ENCODE measurements at regions not wholly inside any gene's neighbourhood (a gene's known extent, or its start where the extent isn't known, plus 50 kb on each side); places are given as distances from the start of the nearest gene placed in this dataset.

- Histone ChIP-seq H2BK5ac (ENCODE audit: low read depth, low read length, poor library complexity, severe bottlenecking) (no peak overlapping the region), H3K4ac (ENCODE audit: low read depth in 1 of 2, low read length in 2 of 2) (no peak overlapping the region), H3K27ac (ENCODE audit: low read length, poor library complexity, severe bottlenecking) (no peak overlapping the region), H3K4me2 (ENCODE audit: low read length, poor library complexity, severe bottlenecking) (no peak overlapping the region), H3K27me3 (ENCODE audit: control insufficient read depth in 1 of 2, insufficient read depth in 1 of 2, low read length in 2 of 2) (peaks cover 11 to 27% of the 10 kb centered on the region in 2 experiments), H3K18ac (ENCODE audit: low read depth in 1 of 2, low read length in 2 of 2) (no peak overlapping the region), H3K9me3 (ENCODE audit: control insufficient read depth, low read length) (no peaks in the 10 kb centered on the region), H2BK120ac (ENCODE audit: low read depth, low read length) (no peak overlapping the region), H2BK15ac (ENCODE audit: low read depth, poor library complexity, severe bottlenecking) (no peak overlapping the region), H4K91ac (ENCODE audit: low read length) (no peak overlapping the region), H3K4me1 (ENCODE audit: control insufficient read depth, insufficient read depth, low read depth, low read length) (no peaks in the 10 kb centered on the region), H2AFZ (ENCODE audit: low read depth, low read length) (no peak overlapping the region), H3K36me3 (ENCODE audit: control insufficient read depth in 1 of 2, insufficient read depth in 2 of 2, low read depth in 1 of 2, low read length in 2 of 2) (no peaks in the 10 kb centered on the region), H2AK5ac (ENCODE audit: low read length, severe bottlenecking) (no peak overlapping the region), H3K14ac (ENCODE audit: low read length in 2 of 2) (no peak overlapping the region), H3K9ac (ENCODE audit: low read length) (no peak overlapping the region), H3K4me3 (ENCODE audit: insufficient read depth in 1 of 2, low read depth in 1 of 2, low read length in 2 of 2) (no peak overlapping the region), H3K23ac (ENCODE audit: low read length in 2 of 2) (no peak overlapping the region), H4K8ac (ENCODE audit: low read length) (no peak overlapping the region), H2BK12ac (ENCODE audit: low read length in 2 of 2) (no peak overlapping the region), H3K79me1 (replicated peaks; ENCODE audit: low read length, poor library complexity, severe bottlenecking) (no peaks in the 10 kb centered on the region)
- DNase-seq, result no peak
- WGBS, result 87% methylated on average over 6 of the region's 6 CpGs
These were observed 108.4 kb downstream of the XCL2 start for GRCh38 chr1:168435439-168435838.

GRCh38 chr1:168433238-168433637 lies 110.6 kb downstream of the XCL2 start:
- no peak overlapping the region for H3K18ac ChIP-seq (ENCODE audit: low read depth in 1 of 2, low read length in 2 of 2)
- no peak overlapping the region for H2BK5ac ChIP-seq (ENCODE audit: low read depth, low read length, poor library complexity, severe bottlenecking)
- H2BK15ac ChIP-seq (ENCODE audit: low read depth, poor library complexity, severe bottlenecking), result no peak overlapping the region
- no peak overlapping the region for H3K23ac ChIP-seq (ENCODE audit: low read length in 2 of 2)
- no peaks in the 10 kb centered on the region for H3K79me1 ChIP-seq (replicated peaks; ENCODE audit: low read length, poor library complexity, severe bottlenecking)
- no peak overlapping the region for H2AFZ ChIP-seq (ENCODE audit: low read depth, low read length)
- H3K4me2 ChIP-seq (ENCODE audit: low read length, poor library complexity, severe bottlenecking), result no peak overlapping the region
- no peak overlapping the region for H3K27ac ChIP-seq (ENCODE audit: low read length, poor library complexity, severe bottlenecking)
- no peak overlapping the region for H3K4ac ChIP-seq (ENCODE audit: low read depth in 1 of 2, low read length in 2 of 2)
- no peak overlapping the region for H4K91ac ChIP-seq (ENCODE audit: low read length)
- H3K27me3 ChIP-seq (ENCODE audit: control insufficient read depth in 1 of 2, insufficient read depth in 1 of 2, low read length in 2 of 2), result peaks cover 11 to 27% of the 10 kb centered on the region in 2 experiments
- H3K4me1 ChIP-seq (ENCODE audit: control insufficient read depth, insufficient read depth, low read depth, low read length), result peaks cover 1% of the 10 kb centered on the region
- H2AK5ac ChIP-seq (ENCODE audit: low read length, severe bottlenecking), result no peak overlapping the region
- no peak overlapping the region for H2BK120ac ChIP-seq (ENCODE audit: low read depth, low read length)
- DNase-seq, result no peak
- no peaks in the 10 kb centered on the region for H3K9me3 ChIP-seq (ENCODE audit: control insufficient read depth, low read length)
- no peak overlapping the region for H3K14ac ChIP-seq (ENCODE audit: low read length in 2 of 2)
- H3K4me3 ChIP-seq (ENCODE audit: insufficient read depth in 1 of 2, low read depth in 1 of 2, low read length in 2 of 2), result no peak overlapping the region
- H2BK12ac ChIP-seq (ENCODE audit: low read length in 2 of 2), result no peak overlapping the region
- 91% methylated on average over 1 of the region's 2 CpGs for WGBS
- no peak overlapping the region for H3K9ac ChIP-seq (ENCODE audit: low read length)
- H4K8ac ChIP-seq (ENCODE audit: low read length), result no peak overlapping the region
- H3K36me3 ChIP-seq (ENCODE audit: control insufficient read depth in 1 of 2, insufficient read depth in 2 of 2, low read depth in 1 of 2, low read length in 2 of 2), result no peaks in the 10 kb centered on the region

GRCh38 chr1:168431882-168432281 lies 111.9 kb downstream of the XCL2 start:
- Histone ChIP-seq H3K27me3 (ENCODE audit: control insufficient read depth in 1 of 2, insufficient read depth in 1 of 2, low read length in 2 of 2) (peaks cover 11 to 27% of the 10 kb centered on the region in 2 experiments), H3K4ac (ENCODE audit: low read depth in 1 of 2, low read length in 2 of 2) (no peak overlapping the region), H3K18ac (ENCODE audit: low read depth in 1 of 2, low read length in 2 of 2) (no peak overlapping the region)

GRCh38 chr1:168430321-168430720 lies 113.5 kb downstream of the XCL2 start:
- DNase-seq, result no peak

More at GRCh38 chr1:168431882-168432281, 111.9 kb downstream of the XCL2 start:
- H2AFZ ChIP-seq (ENCODE audit: low read depth, low read length), result no peak overlapping the region
- H3K9ac ChIP-seq (ENCODE audit: low read length), result no peak overlapping the region
- H2BK15ac ChIP-seq (ENCODE audit: low read depth, poor library complexity, severe bottlenecking), result no peak overlapping the region
- no peaks in the 10 kb centered on the region for H3K9me3 ChIP-seq (ENCODE audit: control insufficient read depth, low read length)
- no peak overlapping the region for H3K23ac ChIP-seq (ENCODE audit: low read length in 2 of 2)
- no peak overlapping the region for H2BK5ac ChIP-seq (ENCODE audit: low read depth, low read length, poor library complexity, severe bottlenecking)
- H3K14ac ChIP-seq (ENCODE audit: low read length in 2 of 2), result peak overlapping the region in 1 of 2 experiments; percentile 35
- peaks cover 3% of the 10 kb centered on the region for H3K4me1 ChIP-seq (ENCODE audit: control insufficient read depth, insufficient read depth, low read depth, low read length)
- no peak overlapping the region for H2BK12ac ChIP-seq (ENCODE audit: low read length in 2 of 2)
- H4K91ac ChIP-seq (ENCODE audit: low read length), result no peak overlapping the region
- DNase-seq, result no peak
- no peak overlapping the region for H2BK120ac ChIP-seq (ENCODE audit: low read depth, low read length)
- no peak overlapping the region for H4K8ac ChIP-seq (ENCODE audit: low read length)
- no peak overlapping the region for H3K4me2 ChIP-seq (ENCODE audit: low read length, poor library complexity, severe bottlenecking)
- H3K4me3 ChIP-seq (ENCODE audit: insufficient read depth in 1 of 2, low read depth in 1 of 2, low read length in 2 of 2), result no peak overlapping the region
- H2AK5ac ChIP-seq (ENCODE audit: low read length, severe bottlenecking), result no peak overlapping the region
- no peaks in the 10 kb centered on the region for H3K79me1 ChIP-seq (replicated peaks; ENCODE audit: low read length, poor library complexity, severe bottlenecking)
- no peaks in the 10 kb centered on the region for H3K36me3 ChIP-seq (ENCODE audit: control insufficient read depth in 1 of 2, insufficient read depth in 2 of 2, low read depth in 1 of 2, low read length in 2 of 2)
- no peak overlapping the region for H3K27ac ChIP-seq (ENCODE audit: low read length, poor library complexity, severe bottlenecking)

More at GRCh38 chr1:168430321-168430720, 113.5 kb downstream of the XCL2 start:
- Histone ChIP-seq H2BK120ac (ENCODE audit: low read depth, low read length) (no peak overlapping the region), H3K4me3 (ENCODE audit: insufficient read depth in 1 of 2, low read depth in 1 of 2, low read length in 2 of 2) (peak overlapping the region in 1 of 2 experiments; percentile 7), H4K91ac (ENCODE audit: low read length) (no peak overlapping the region), H4K8ac (ENCODE audit: low read length) (peak overlapping the region; percentile 20), H3K4me1 (ENCODE audit: control insufficient read depth, insufficient read depth, low read depth, low read length) (peaks cover 3% of the 10 kb centered on the region), H3K9me3 (ENCODE audit: control insufficient read depth, low read length) (no peaks in the 10 kb centered on the region), H2BK5ac (ENCODE audit: low read depth, low read length, poor library complexity, severe bottlenecking) (no peak overlapping the region), H3K18ac (ENCODE audit: low read depth in 1 of 2, low read length in 2 of 2) (no peak overlapping the region), H2AK5ac (ENCODE audit: low read length, severe bottlenecking) (no peak overlapping the region), H2AFZ (ENCODE audit: low read depth, low read length) (no peak overlapping the region), H3K23ac (ENCODE audit: low read length in 2 of 2) (no peak overlapping the region), H2BK12ac (ENCODE audit: low read length in 2 of 2) (no peak overlapping the region), H3K4me2 (ENCODE audit: low read length, poor library complexity, severe bottlenecking) (no peak overlapping the region), H3K36me3 (ENCODE audit: control insufficient read depth in 1 of 2, insufficient read depth in 2 of 2, low read depth in 1 of 2, low read length in 2 of 2) (no peaks in the 10 kb centered on the region), H3K9ac (ENCODE audit: low read length) (no peak overlapping the region), H3K4ac (ENCODE audit: low read depth in 1 of 2, low read length in 2 of 2) (no peak overlapping the region), H3K27ac (ENCODE audit: low read length, poor library complexity, severe bottlenecking) (no peak overlapping the region), H3K27me3 (ENCODE audit: control insufficient read depth in 1 of 2, insufficient read depth in 1 of 2, low read length in 2 of 2) (peaks cover 3 to 16% of the 10 kb centered on the region in 2 experiments), H3K14ac (ENCODE audit: low read length in 2 of 2) (no peak overlapping the region), H2BK15ac (ENCODE audit: low read depth, poor library complexity, severe bottlenecking) (peak overlapping the region; percentile 3), H3K79me1 (replicated peaks; ENCODE audit: low read length, poor library complexity, severe bottlenecking) (no peaks in the 10 kb centered on the region)
- 83% methylated on average over 9 of the region's 13 CpGs for WGBS

Data from mesenchymal stem cell (in vitro differentiated cells and primary cell).